ENCODE measurements at regions not wholly inside any gene's neighbourhood (a gene's known extent, or its start where the extent isn't known, plus 50 kb on each side); places are given as distances from the start of the nearest gene placed in this dataset.

GRCh38 chr4:71187404-71188155 lies 151.2 kb upstream of the SLC4A4 start:
- H3K4me2 ChIP-seq (ENCODE audit: insufficient read depth in 1 of 2, low read depth in 2 of 2, low read length in 2 of 2) = peak overlapping the region; percentile 93 to 98
- CTCF ChIA-PET (ENCODE audit: partially characterized antibody) = interaction anchor here (0.5 to 1.4 kb wide), 9 partner anchors 13 to 535 kb away, joined by 3 to 5 read pairs (median 3); no protein-coding TSS in a partner anchor
- no peak overlapping the region for H3K14ac ChIP-seq (ENCODE audit: insufficient read length)
- H3K79me1 ChIP-seq (ENCODE audit: low read depth, low read length) = no peaks in the 10 kb centered on the region
- H2BK12ac ChIP-seq (ENCODE audit: low read depth, low read length) = peak overlapping the region; percentile 18; the same call in 1 of the 2 replicates
- no peaks in the 10 kb centered on the region for H3K36me3 ChIP-seq (ENCODE audit: control insufficient read depth in 2 of 4, insufficient read depth in 4 of 4, low read length in 3 of 4)
- no peak overlapping the region for H2BK5ac ChIP-seq (ENCODE audit: low read depth, low read length)
- no peak overlapping the region for H4K5ac ChIP-seq (ENCODE audit: insufficient read length, low read depth, low read length)
- peak overlapping the region; percentile 28; the same call in 1 of the 2 replicates for H4K8ac ChIP-seq (ENCODE audit: extremely low read depth, insufficient read depth, low read length)
- H2BK20ac ChIP-seq (ENCODE audit: low read length) = no peak overlapping the region
- peaks cover 3 to 27% (median 17%) of the 10 kb centered on the region in 4 experiments for H3K27me3 ChIP-seq (replicated peaks in 1 of 4; ENCODE audit: control insufficient read depth in 3 of 4, extremely low read depth in 1 of 4, insufficient read depth in 3 of 4, low read length in 3 of 4)
- H3K23me2 ChIP-seq (ENCODE audit: low read depth, low read length) = peaks cover 9% of the 10 kb centered on the region
- 0 out of 7 replicates have a peak, but pooled peaks cover 0 to 4% (median 2%) of the 10 kb centered on the region in 4 experiments for H3K4me1 ChIP-seq (replicated peaks in 1 of 4; ENCODE audit: control insufficient read depth in 3 of 4, insufficient read depth in 4 of 4, low read length in 3 of 4)
- no peak overlapping the region for H4K91ac ChIP-seq (replicated peaks; ENCODE audit: insufficient read length, low read length)
- H3K4ac ChIP-seq (replicated peaks; ENCODE audit: insufficient read length, low read depth, low read length) = no peak overlapping the region
- DNase-seq (ENCODE audit: low read depth in 1 of 2, low spot score in 2 of 2) (peak in 1 of 2 experiments; percentile 73), FAIRE-seq (no peak)
- H3K23ac ChIP-seq (ENCODE audit: insufficient read length) = no peak overlapping the region
- H3K9me3 ChIP-seq (ENCODE audit: insufficient read depth in 2 of 2, low read depth in 1 of 2, low read length in 1 of 2) = no peaks in the 10 kb centered on the region
- H3K56ac ChIP-seq (replicated peaks; ENCODE audit: insufficient read length, low read depth, low read length) = no peak overlapping the region
- no peaks in the 10 kb centered on the region for H3K79me2 ChIP-seq (ENCODE audit: control insufficient read depth in 1 of 2, insufficient read depth in 2 of 2, low read length in 2 of 2)
- H3K9ac ChIP-seq (replicated peaks in 1 of 4; ENCODE audit: extremely low read depth in 1 of 4, low read depth in 3 of 4, low read length in 3 of 4) = peak overlapping the region in 1 of 4 experiments; percentile 1; a peak in 1 of 7 replicates
- H2BK120ac ChIP-seq (replicated peaks; ENCODE audit: low read depth, low read length) = no peak overlapping the region
- H4K20me1 ChIP-seq (replicated peaks in 1 of 2; ENCODE audit: control insufficient read depth in 1 of 2, insufficient read depth in 2 of 2, low read length in 2 of 2) = no peaks in the 10 kb centered on the region
- 2% methylated on average over 16 of the region's 45 CpGs; no CpG with 5 or more reads in 1 of the 2 experiments for WGBS, 2 experiments (ENCODE audit: extremely low coverage in 1 of 2, insufficient coverage in 1 of 2, insufficient read length in 1 of 2, insufficient replicate concordance in 2 of 2, low coverage in 1 of 2, low lambda C conversion rate in 2 of 2, missing lambda C conversion rate in 1 of 2)
- no peak overlapping the region for H3K18ac ChIP-seq (ENCODE audit: extremely low read depth, low read length)
- no peak overlapping the region for H2AK5ac ChIP-seq (ENCODE audit: low read depth, low read length)
- POLR2A ChIA-PET (ENCODE audit: partially characterized antibody) = interaction anchor here (1.6 kb wide), 1 partner anchor 194 kb away, joined by 5 read pairs; the partner anchor contains the start of gene DCK
- no peak overlapping the region for H2BK15ac ChIP-seq (ENCODE audit: low read length)
- H3K27ac ChIP-seq (ENCODE audit: low read depth, low read length) = no peak overlapping the region
- peak overlapping the region; percentile 59 to 86 (median 78) for H3K4me3 ChIP-seq (ENCODE audit: extremely low read depth in 1 of 4, insufficient read depth in 2 of 4, low read depth in 3 of 4, low read length in 4 of 4)
- peak overlapping the region; percentile 54; the same call in 1 of the 2 replicates for H2AFZ ChIP-seq (ENCODE audit: low read length)
- TF ChIP-seq ASH2L (IDR thresholded peaks at IDR 0.05; ENCODE audit: low read length) (peak; percentile 58), RBBP5 (IDR thresholded peaks at IDR 0.05; ENCODE audit: borderline replicate concordance, low read depth, low read length) (0 out of 2 replicates have a peak, but pooled peaks have one; percentile 7), CEBPB (IDR thresholded peaks at IDR 0.05; ENCODE audit: low read depth, low read length) (no peak), SUZ12 (IDR thresholded peaks at IDR 0.05; ENCODE audit: low read length) (peak; percentile 37; the same call in 1 of the 2 replicates), KDM4A (IDR thresholded peaks at IDR 0.05; ENCODE audit: low read depth, low read length, severe bottlenecking) (peak; percentile 95), JUN (IDR thresholded peaks at IDR 0.05; ENCODE audit: low read depth, low read length) (no peak), MAX (IDR thresholded peaks at IDR 0.05) (peak; percentile 58), SAP30 (IDR thresholded peaks at IDR 0.05; ENCODE audit: insufficient read depth, insufficient replicate concordance, low read length) (peak; percentile 22), EZH2 (IDR thresholded peaks at IDR 0.05; ENCODE audit: low read depth, low read length, severe bottlenecking) (peak; percentile 20), RFX5 (IDR thresholded peaks at IDR 0.05; ENCODE audit: borderline replicate concordance, low read depth, low read length) (no peak)
